Trophoblast cell (in vitro differentiated cells and primary cell): ENCODE measurements at regions not wholly inside any gene's neighbourhood (a gene's known extent, or its start where the extent isn't known, plus 50 kb on each side); places are given as distances from the start of the nearest gene placed in this dataset.

Experiments used
- DNase-seq, 2 donors: peaks; one replicate each; pipeline ENCODE4 v3.0.0-alpha.2; 2016
- H2AFZ ChIP-seq: 2 replicates; pipeline ENCODE4 v1.6.1; 2013; ENCODE audit warnings: low read length, moderate library complexity, mild to moderate bottlenecking; ENCODE audit not compliant: insufficient read depth, poor library complexity
- H2AK5ac ChIP-seq: 2 replicates; pipeline ENCODE4 v1.6.1; 2013; ENCODE audit warnings: mild to moderate bottlenecking, low read length
- H2BK120ac ChIP-seq: 2 replicates; pipeline ENCODE4 v1.6.1; 2013; ENCODE audit warnings: low read length, mild to moderate bottlenecking, moderate library complexity; ENCODE audit not compliant: insufficient read depth, poor library complexity
- H2BK12ac ChIP-seq: 2 replicates; pipeline ENCODE4 v1.6.1; 2013; ENCODE audit warnings: mild to moderate bottlenecking, low read length, moderate library complexity
- H2BK5ac ChIP-seq: 2 replicates; pipeline ENCODE4 v1.6.1; 2013; ENCODE audit warnings: low read length, low read depth, moderate library complexity, mild to moderate bottlenecking; ENCODE audit not compliant: poor library complexity
- H3K14ac ChIP-seq: 2 replicates; pipeline ENCODE4 v1.6.1; 2013; ENCODE audit warnings: mild to moderate bottlenecking, low read length
- H3K18ac ChIP-seq: 2 replicates; pipeline ENCODE4 v1.6.1; 2013; ENCODE audit warnings: mild to moderate bottlenecking, low read length
- H3K23ac ChIP-seq: 2 replicates; pipeline ENCODE4 v1.6.1; 2013; ENCODE audit warnings: low read length
- H3K27ac ChIP-seq: 2 replicates; pipeline ENCODE4 v1.5.1; 2013; ENCODE audit warnings: low read depth, mild to moderate bottlenecking, inconsistent platforms, low read length, moderate library complexity
- H3K27me3 ChIP-seq: 2 replicates; pipeline ENCODE4 v1.6.1; 2013; ENCODE audit warnings: inconsistent platforms, mild to moderate bottlenecking, low read length, moderate library complexity; ENCODE audit not compliant: insufficient read depth
- H3K36me3 ChIP-seq, 2 experiments: 1 replicate in 1 of 2; 2 replicates in 1 of 2; pipeline ENCODE4 v1.6.1; 2013; ENCODE audit warnings: low read length in 2 of 2, mild to moderate bottlenecking in 2 of 2, moderate library complexity in 1 of 2; ENCODE audit not compliant: insufficient read depth in 2 of 2, control insufficient read depth in 1 of 2
- H3K4ac ChIP-seq: 2 replicates; pipeline ENCODE4 v1.6.1; 2013; ENCODE audit warnings: low read depth, mild to moderate bottlenecking, low read length, moderate library complexity
- H3K4me1 ChIP-seq, 2 experiments: 1 replicate in 1 of 2; 2 replicates in 1 of 2; pipeline ENCODE4 v1.6.1; 2013; ENCODE audit warnings: low read length in 2 of 2, mild to moderate bottlenecking in 2 of 2, moderate library complexity in 1 of 2; ENCODE audit not compliant: insufficient read depth in 2 of 2, control insufficient read depth in 1 of 2
- H3K4me2 ChIP-seq: 2 replicates; pipeline ENCODE4 v1.6.1; 2013; ENCODE audit warnings: inconsistent platforms, mild to moderate bottlenecking, low read length, moderate library complexity
- H3K4me3 ChIP-seq: 2 replicates; pipeline ENCODE4 v1.5.1; 2013; ENCODE audit warnings: mild to moderate bottlenecking, low read depth, low read length, inconsistent platforms
- H3K79me1 ChIP-seq: one replicate; pipeline ENCODE4 v1.6.1; 2013; ENCODE audit warnings: low read length
- H3K79me2 ChIP-seq: 2 replicates; pipeline ENCODE4 v1.6.1; 2013; ENCODE audit warnings: low read length, mild to moderate bottlenecking; ENCODE audit not compliant: control insufficient read depth, insufficient read depth, poor library complexity
- H3K9ac ChIP-seq: 2 replicates; pipeline ENCODE4 v1.6.1; 2013; ENCODE audit warnings: mild to moderate bottlenecking, low read length
- H3K9me3 ChIP-seq: 2 replicates; pipeline ENCODE4 v1.6.1; 2013; ENCODE audit warnings: low read depth, mild to moderate bottlenecking, control low read depth, inconsistent platforms, low read length; ENCODE audit not compliant: insufficient read depth
- H4K12ac ChIP-seq: 2 replicates; pipeline ENCODE4 v1.6.1; 2013; ENCODE audit warnings: low read depth, mild to moderate bottlenecking, low read length, moderate library complexity
- H4K8ac ChIP-seq: 2 replicates; pipeline ENCODE4 v1.6.1; 2013; ENCODE audit warnings: low read depth, mild to moderate bottlenecking, low read length, moderate library complexity
- H4K91ac ChIP-seq: one replicate; pipeline ENCODE4 v1.6.1; 2013; ENCODE audit warnings: low read depth, mild to moderate bottlenecking, low read length, moderate library complexity
- WGBS: extraction: QIAGEN DNeasy Blood & Tissue Kit; methylation state at CpG from one replicate; pipeline ENCODE4 v1.1.7; 2013; ENCODE audit warnings: missing lambda C conversion rate; ENCODE audit not compliant: insufficient read length, insufficient coverage; ENCODE audit errors: extremely low coverage; 5-methylcytosine and 5-hydroxymethylcytosine counted together

- Histone ChIP-seq H2AK5ac (no peak overlapping the region), H3K27me3 (no peaks in the 10 kb centered on the region), H2BK12ac (no peak overlapping the region), H4K91ac (no peak overlapping the region), H2BK120ac (no peak overlapping the region), H4K12ac (no peak overlapping the region), H4K8ac (no peak overlapping the region), H3K4me3 (no peak overlapping the region), H3K4me2 (no peak overlapping the region), H3K9ac (no peak overlapping the region), H3K79me1 (no peaks in the 10 kb centered on the region), H3K4ac (no peak overlapping the region), H3K18ac (no peak overlapping the region), H3K4me1 (no peaks in the 10 kb centered on the region), H3K23ac (no peak overlapping the region), H3K36me3 (no peaks in the 10 kb centered on the region), H2BK5ac (no peak overlapping the region), H3K27ac (no peak overlapping the region), H3K79me2 (no peaks in the 10 kb centered on the region), H2AFZ (no peak overlapping the region), H3K9me3 (no peaks in the 10 kb centered on the region), H3K14ac (no peak overlapping the region)
- no CpG with 5 or more reads among the region's 5 CpGs for WGBS
- DNase-seq = no peak
Measured at GRCh38 chr2:16747257-16747656, 81.6 kb upstream of the CYRIA start.

- Histone ChIP-seq H2BK120ac (no peak overlapping the region), H3K9me3 (no peaks in the 10 kb centered on the region), H2AK5ac (no peak overlapping the region), H3K23ac (no peak overlapping the region), H2BK5ac (no peak overlapping the region), H3K27me3 (no peaks in the 10 kb centered on the region), H3K14ac (no peak overlapping the region), H3K4ac (no peak overlapping the region), H3K9ac (no peak overlapping the region), H2BK12ac (no peak overlapping the region), H3K4me1 (no peaks in the 10 kb centered on the region), H3K4me2 (no peak overlapping the region), H3K27ac (no peak overlapping the region), H3K79me1 (no peaks in the 10 kb centered on the region), H2AFZ (no peak overlapping the region), H3K4me3 (no peak overlapping the region), H3K79me2 (no peaks in the 10 kb centered on the region), H4K12ac (no peak overlapping the region), H3K18ac (no peak overlapping the region), H4K91ac (no peak overlapping the region), H3K36me3 (no peaks in the 10 kb centered on the region), H4K8ac (no peak overlapping the region)
- WGBS = no CpG with 5 or more reads among the region's 3 CpGs
- DNase-seq = no peak
Measured at GRCh38 chr2:16746833-16747232, 81.2 kb upstream of the CYRIA start.

- Histone ChIP-seq H3K18ac (no peak overlapping the region), H3K79me2 (no peaks in the 10 kb centered on the region)
- WGBS = 100% methylated on average over 3 of the region's 4 CpGs
Measured at GRCh38 chr2:16746329-16746728, 80.7 kb upstream of the CYRIA start.

GRCh38 chr2:16745466-16745865, 79.8 kb upstream of the CYRIA start:
- Histone ChIP-seq H2BK120ac (no peak overlapping the region), H3K4me2 (no peak overlapping the region), H3K27ac (no peak overlapping the region), H3K79me1 (no peaks in the 10 kb centered on the region), H3K14ac (no peak overlapping the region), H3K4me1 (no peaks in the 10 kb centered on the region), H4K91ac (no peak overlapping the region), H4K12ac (no peak overlapping the region), H3K23ac (no peak overlapping the region), H3K9me3 (no peaks in the 10 kb centered on the region), H3K4ac (no peak overlapping the region), H2BK12ac (no peak overlapping the region), H3K4me3 (no peak overlapping the region), H3K79me2 (no peaks in the 10 kb centered on the region), H3K18ac (no peak overlapping the region), H2AK5ac (no peak overlapping the region), H3K27me3 (no peaks in the 10 kb centered on the region), H2AFZ (no peak overlapping the region), H3K36me3 (no peaks in the 10 kb centered on the region), H4K8ac (no peak overlapping the region), H2BK5ac (no peak overlapping the region), H3K9ac (no peak overlapping the region)
- no peak for DNase-seq
- WGBS = no CpG with 5 or more reads among the region's 5 CpGs

More at GRCh38 chr2:16746329-16746728, 80.7 kb upstream of the CYRIA start:
- Histone ChIP-seq H4K12ac (no peak overlapping the region), H2BK5ac (no peak overlapping the region), H3K4ac (no peak overlapping the region), H3K9me3 (no peaks in the 10 kb centered on the region), H2BK12ac (no peak overlapping the region), H3K27ac (no peak overlapping the region), H3K4me3 (no peak overlapping the region), H4K8ac (no peak overlapping the region), H2AFZ (no peak overlapping the region), H3K27me3 (no peaks in the 10 kb centered on the region), H2AK5ac (no peak overlapping the region), H3K4me1 (no peaks in the 10 kb centered on the region), H3K23ac (no peak overlapping the region), H3K36me3 (no peaks in the 10 kb centered on the region), H3K79me1 (no peaks in the 10 kb centered on the region), H3K14ac (no peak overlapping the region), H3K4me2 (no peak overlapping the region), H2BK120ac (no peak overlapping the region), H3K9ac (no peak overlapping the region), H4K91ac (no peak overlapping the region)
- no peak for DNase-seq
